Smooth muscle cell (in vitro differentiated cells): ENCODE measurements at regions not wholly inside any gene's neighbourhood (a gene's known extent, or its start where the extent isn't known, plus 50 kb on each side); places are given as distances from the start of the nearest gene placed in this dataset.
"Not testable (repeated sequence)": the region's sequence is repeated elsewhere in the genome, so short reads cannot be mapped to it uniquely, and the experiment has no call there.

Source experiments
- DNase-seq: peaks from one replicate; lab custom pipeline; 2025; ENCODE audit not compliant: unreplicated experiment; lab: John Stamatoyannopoulos, UW
- H2AFZ ChIP-seq: fragments of 200-600 bp; sonication (generic); 2 replicates; pipeline ENCODE4 v1.6.0; 2016; ENCODE audit warnings: antibody characterized with exemption, low read depth, mild to moderate bottlenecking
- H3F3A ChIP-seq: fragments of 200-600 bp; sonication (generic); 2 replicates; pipeline ENCODE4 v1.6.0; 2017; ENCODE audit warnings: antibody characterized with exemption, low read depth
- H3K27ac ChIP-seq: fragments of 200-600 bp; sonication (generic); 2 replicates; pipeline ENCODE4 v1.5.1; 2016; ENCODE audit warnings: low read depth, mild to moderate bottlenecking
- H3K27me3 ChIP-seq: fragments of 200-600 bp; sonication (generic); 2 replicates; pipeline ENCODE4 v1.6.1; 2016; ENCODE audit warnings: low read depth, mild to moderate bottlenecking
- H3K36me3 ChIP-seq: fragments of 200-600 bp; sonication (generic); 2 replicates; pipeline ENCODE4 v1.5.1; 2016; ENCODE audit warnings: low read depth
- H3K4me1 ChIP-seq: fragments of 200-600 bp; sonication (generic); 2 replicates; pipeline ENCODE4 v1.5.1; 2016; ENCODE audit warnings: low read depth
- H3K4me2 ChIP-seq: fragments of 200-600 bp; sonication (generic); 2 replicates; pipeline ENCODE4 v1.6.0; 2016; ENCODE audit warnings: mild to moderate bottlenecking
- H3K4me3 ChIP-seq: fragments of 200-600 bp; sonication (generic); 2 replicates; pipeline ENCODE4 v1.5.1; 2016; ENCODE audit warnings: mild to moderate bottlenecking
- H3K79me2 ChIP-seq: fragments of 200-600 bp; sonication (generic); 2 replicates; pipeline ENCODE4 v1.6.0; 2016; ENCODE audit warnings: low read depth, mild to moderate bottlenecking
- H3K9ac ChIP-seq: fragments of 200-600 bp; sonication (generic); 2 replicates; pipeline ENCODE4 v1.6.0; 2016; ENCODE audit warnings: low read depth
- H3K9me3 ChIP-seq: fragments of 200-600 bp; sonication (generic); replicated peaks from 2 replicates; pipeline ENCODE4 v1.5.1; 2016; ENCODE audit warnings: low read depth
- H4K20me1 ChIP-seq: fragments of 200-600 bp; sonication (generic); 2 replicates; pipeline ENCODE4 v1.6.0; 2016; ENCODE audit warnings: low read depth
- CTCF ChIP-seq: fragments of 200-600 bp; sonication (generic); IDR thresholded peaks from 2 replicates; pipeline ENCODE4 v1.5.1; 2017; ENCODE audit warnings: borderline replicate concordance, mild to moderate bottlenecking, antibody characterized with exemption; ENCODE audit not compliant: insufficient read depth, poor library complexity, severe bottlenecking
- WGBS: methylation state at CpG from one replicate; pipeline ENCODE4 v1.1.7; 2016; ENCODE audit warnings: low lambda C conversion rate; 5-methylcytosine and 5-hydroxymethylcytosine counted together

GRCh38 chr4:131595140-131595539 lies 1554.0 kb upstream of the PCDH10 start:
- Histone ChIP-seq H3K9ac (no peak overlapping the region), H3K36me3 (no peaks in the 10 kb centered on the region), H2AFZ (no peak overlapping the region), H3K27me3 (no peaks in the 10 kb centered on the region), H4K20me1 (no peaks in the 10 kb centered on the region), H3K4me3 (no peak overlapping the region), H3K4me1 (no peaks in the 10 kb centered on the region), H3K27ac (no peak overlapping the region), H3K79me2 (no peaks in the 10 kb centered on the region), H3F3A (no peaks in the 10 kb centered on the region), H3K4me2 (no peak overlapping the region), H3K9me3 (no peaks in the 10 kb centered on the region)
- no peak for DNase-seq
- no peak for TF ChIP-seq CTCF
- WGBS: 93% methylated on average over 2 of the region's 2 CpGs

- H3K27ac ChIP-seq: no peak overlapping the region
- no peak for DNase-seq
- TF ChIP-seq CTCF: no peak
- 33% methylated on average over 1 of the region's 1 CpG for WGBS
- no peak overlapping the region for H3K4me2 ChIP-seq
- no peak overlapping the region for H3K4me3 ChIP-seq
- H3K9ac ChIP-seq: no peak overlapping the region
- H3K27me3 ChIP-seq: no peaks in the 10 kb centered on the region
- no peaks in the 10 kb centered on the region for H3K79me2 ChIP-seq
- H4K20me1 ChIP-seq: no peaks in the 10 kb centered on the region
- H3K36me3 ChIP-seq: no peaks in the 10 kb centered on the region
- H2AFZ ChIP-seq: no peak overlapping the region
- no peaks in the 10 kb centered on the region for H3F3A ChIP-seq
- H3K9me3 ChIP-seq: no peaks in the 10 kb centered on the region
- no peaks in the 10 kb centered on the region for H3K4me1 ChIP-seq
Measured at GRCh38 chr4:131603705-131604104, 1545.4 kb upstream of the PCDH10 start.

GRCh38 chr4:131609039-131609438 lies 1540.1 kb upstream of the PCDH10 start:
- H2AFZ ChIP-seq: no peak overlapping the region
- DNase-seq: no peak
- no peaks in the 10 kb centered on the region for H3K79me2 ChIP-seq
- H3K9ac ChIP-seq: no peak overlapping the region
- no peaks in the 10 kb centered on the region for H4K20me1 ChIP-seq
- no peaks in the 10 kb centered on the region for H3K9me3 ChIP-seq
- peaks cover 5% of the 10 kb centered on the region for H3K4me1 ChIP-seq
- H3K27ac ChIP-seq: no peak overlapping the region
- TF ChIP-seq CTCF: no peak
- H3K27me3 ChIP-seq: no peaks in the 10 kb centered on the region
- no peak overlapping the region for H3K4me2 ChIP-seq
- no peaks in the 10 kb centered on the region for H3K36me3 ChIP-seq
- peaks cover 8% of the 10 kb centered on the region for H3F3A ChIP-seq
- H3K4me3 ChIP-seq: no peak overlapping the region

- WGBS: 0% methylated on average over 1 of the region's 1 CpG
- H3K27ac ChIP-seq: peak overlapping the region; percentile 85
- not testable (repeated sequence) for H3K27me3 ChIP-seq, H4K20me1 ChIP-seq, H3F3A ChIP-seq, DNase-seq, H3K4me3 ChIP-seq, H3K36me3 ChIP-seq, H3K9me3 ChIP-seq, H2AFZ ChIP-seq, H3K9ac ChIP-seq, H3K4me1 ChIP-seq, H3K79me2 ChIP-seq
- H3K4me2 ChIP-seq: peak overlapping the region; percentile 64
Measured at GRCh38 chr4:131610517-131610916, 1538.6 kb upstream of the PCDH10 start.
